ENCODE measurements at regions not wholly inside any gene's neighbourhood (a gene's known extent, or its start where the extent isn't known, plus 50 kb on each side); places are given as distances from the start of the nearest gene placed in this dataset.

- TF ChIP-seq, protein P1, sequence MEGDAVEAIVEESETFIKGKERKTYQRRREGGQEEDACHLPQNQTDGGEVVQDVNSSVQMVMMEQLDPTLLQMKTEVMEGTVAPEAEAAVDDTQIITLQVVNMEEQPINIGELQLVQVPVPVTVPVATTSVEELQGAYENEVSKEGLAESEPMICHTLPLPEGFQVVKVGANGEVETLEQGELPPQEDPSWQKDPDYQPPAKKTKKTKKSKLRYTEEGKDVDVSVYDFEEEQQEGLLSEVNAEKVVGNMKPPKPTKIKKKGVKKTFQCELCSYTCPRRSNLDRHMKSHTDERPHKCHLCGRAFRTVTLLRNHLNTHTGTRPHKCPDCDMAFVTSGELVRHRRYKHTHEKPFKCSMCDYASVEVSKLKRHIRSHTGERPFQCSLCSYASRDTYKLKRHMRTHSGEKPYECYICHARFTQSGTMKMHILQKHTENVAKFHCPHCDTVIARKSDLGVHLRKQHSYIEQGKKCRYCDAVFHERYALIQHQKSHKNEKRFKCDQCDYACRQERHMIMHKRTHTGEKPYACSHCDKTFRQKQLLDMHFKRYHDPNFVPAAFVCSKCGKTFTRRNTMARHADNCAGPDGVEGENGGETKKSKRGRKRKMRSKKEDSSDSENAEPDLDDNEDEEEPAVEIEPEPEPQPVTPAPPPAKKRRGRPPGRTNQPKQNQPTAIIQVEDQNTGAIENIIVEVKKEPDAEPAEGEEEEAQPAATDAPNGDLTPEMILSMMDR (conservative IDR thresholded peaks at IDR 0.05), result no peak
- TF ChIP-seq ZFX (IDR thresholded peaks at IDR 0.05), result no peak
Observed at GRCh38 chr3:80113331-80113730, 345.5 kb upstream of the ROBO1 start.
